Adrenal gland (tissue), 9 donors: ENCODE measurements at regions not wholly inside any gene's neighbourhood (a gene's known extent, or its start where the extent isn't known, plus 50 kb on each side); places are given as distances from the start of the nearest gene placed in this dataset.

Experiments used
- DNase-seq, 7 donors: peaks; one replicate each; pipeline ENCODE4 v3.0.0-alpha.2; 2019 to 2020
- H3K27ac ChIP-seq, 5 donors: fragments of 200-600 bp; sonication (generic) in 4 of 5; 1 replicate in 3 of 5; 2 replicates in 2 of 5; pipeline versions ENCODE4 v1.5.1 to v1.8.0; 2016 to 2020; ENCODE audit warnings: mild to moderate bottlenecking in 1 of 5
- H3K27me3 ChIP-seq: fragments of 200-600 bp; 2 replicates; pipeline ENCODE4 v1.8.0; 2021
- H3K36me3 ChIP-seq, 2 donors: fragments of 200-600 bp; replicated peaks in 1 of 2; 1 replicate in 1 of 2; 2 replicates in 1 of 2; pipeline versions ENCODE4 v1.5.1 to v1.8.0; 2018 to 2022
- H3K4me1 ChIP-seq, 2 donors: fragments of 200-600 bp; replicated peaks in 1 of 2; 1 replicate in 1 of 2; 2 replicates in 1 of 2; pipeline versions ENCODE4 v1.5.1 to v1.8.0; 2018 to 2021
- H3K4me3 ChIP-seq, 4 donors: fragments of 200-600 bp; sonication (generic) in 3 of 4; one replicate each; pipeline ENCODE4 v1.5.1; 2016 to 2018
- H3K9me3 ChIP-seq, 3 donors: fragments of 200-600 bp; sonication (generic) in 1 of 3; replicated peaks in 1 of 3; 1 replicate in 2 of 3; 2 replicates in 1 of 3; pipeline versions ENCODE4 v1.5.1 to v1.8.0; 2016 to 2021
- POLR2A ChIP-seq, 2 donors: fragments of 450-650 bp; IDR thresholded peaks; one replicate each; pipeline ENCODE4 v1.6.1; 2017; ENCODE audit warnings: antibody characterized with exemption in 2 of 2, mild to moderate bottlenecking in 2 of 2, moderate library complexity in 1 of 2
- WGBS, 4 donors: extraction: QIAGEN DNeasy Blood & Tissue Kit in 2 of 4; methylation state at CpG; one replicate each; pipeline versions ENCODE4 v1.1.5 to v1.1.7; 2013 to 2017; 5-methylcytosine and 5-hydroxymethylcytosine counted together
- intact Hi-C, 2 donors: fragments of 100-400 bp; cut with DNase I; formaldehyde crosslinking; loops; one replicate each; pipeline versions ENCODE4 v1.14.1 to v1.15.0; 2022 to 2023
- TF ChIP-seq, protein P1 (sequence below), 6 experiments: fragments of 450-650 bp in 4 of 6; fragments of 200-600 bp in 2 of 6; sonication (generic) in 1 of 6; IDR thresholded peaks; 1 replicate in 5 of 6; 2 replicates in 1 of 6; pipeline versions ENCODE4 v1.5.1 to v1.8.0; 2016 to 2021; ENCODE audit warnings: antibody characterized with exemption in 6 of 6, mild to moderate bottlenecking in 2 of 6, moderate library complexity in 1 of 6
- donor health status: healthy with polysubstance abuse.
- donor health status: Bipolar disorder and iron deficiency.
- donor health status: DM: yes; HTN: yes; CAD: no.
- donor health status: DM: no; HTN: no; CAD: no.
- donor health status: DM: no; HTN: no; CAD: no.

GRCh38 chr15:69661446-69661845 lies 208.8 kb downstream of the RPLP1 start:
- Histone ChIP-seq H3K4me1 (peaks cover 0 to 5% of the 10 kb centered on the region in 2 donors), H3K27ac (no peak overlapping the region), H3K9me3 (no peaks in the 10 kb centered on the region), H3K36me3 (no peaks in the 10 kb centered on the region), H3K27me3 (peaks cover 4% of the 10 kb centered on the region), H3K4me3 (no peak overlapping the region)
- peak in 1 of 7 donors; percentile 21 for DNase-seq
- WGBS, 4 donors, result 78 to 81% (median 80%) methylated on average over 6 of the region's 6 CpGs
- intact Hi-C loops, result no loop called here
- TF ChIP-seq, protein P1, sequence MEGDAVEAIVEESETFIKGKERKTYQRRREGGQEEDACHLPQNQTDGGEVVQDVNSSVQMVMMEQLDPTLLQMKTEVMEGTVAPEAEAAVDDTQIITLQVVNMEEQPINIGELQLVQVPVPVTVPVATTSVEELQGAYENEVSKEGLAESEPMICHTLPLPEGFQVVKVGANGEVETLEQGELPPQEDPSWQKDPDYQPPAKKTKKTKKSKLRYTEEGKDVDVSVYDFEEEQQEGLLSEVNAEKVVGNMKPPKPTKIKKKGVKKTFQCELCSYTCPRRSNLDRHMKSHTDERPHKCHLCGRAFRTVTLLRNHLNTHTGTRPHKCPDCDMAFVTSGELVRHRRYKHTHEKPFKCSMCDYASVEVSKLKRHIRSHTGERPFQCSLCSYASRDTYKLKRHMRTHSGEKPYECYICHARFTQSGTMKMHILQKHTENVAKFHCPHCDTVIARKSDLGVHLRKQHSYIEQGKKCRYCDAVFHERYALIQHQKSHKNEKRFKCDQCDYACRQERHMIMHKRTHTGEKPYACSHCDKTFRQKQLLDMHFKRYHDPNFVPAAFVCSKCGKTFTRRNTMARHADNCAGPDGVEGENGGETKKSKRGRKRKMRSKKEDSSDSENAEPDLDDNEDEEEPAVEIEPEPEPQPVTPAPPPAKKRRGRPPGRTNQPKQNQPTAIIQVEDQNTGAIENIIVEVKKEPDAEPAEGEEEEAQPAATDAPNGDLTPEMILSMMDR (IDR thresholded peaks at IDR 0.05), result no peak

DNA sequence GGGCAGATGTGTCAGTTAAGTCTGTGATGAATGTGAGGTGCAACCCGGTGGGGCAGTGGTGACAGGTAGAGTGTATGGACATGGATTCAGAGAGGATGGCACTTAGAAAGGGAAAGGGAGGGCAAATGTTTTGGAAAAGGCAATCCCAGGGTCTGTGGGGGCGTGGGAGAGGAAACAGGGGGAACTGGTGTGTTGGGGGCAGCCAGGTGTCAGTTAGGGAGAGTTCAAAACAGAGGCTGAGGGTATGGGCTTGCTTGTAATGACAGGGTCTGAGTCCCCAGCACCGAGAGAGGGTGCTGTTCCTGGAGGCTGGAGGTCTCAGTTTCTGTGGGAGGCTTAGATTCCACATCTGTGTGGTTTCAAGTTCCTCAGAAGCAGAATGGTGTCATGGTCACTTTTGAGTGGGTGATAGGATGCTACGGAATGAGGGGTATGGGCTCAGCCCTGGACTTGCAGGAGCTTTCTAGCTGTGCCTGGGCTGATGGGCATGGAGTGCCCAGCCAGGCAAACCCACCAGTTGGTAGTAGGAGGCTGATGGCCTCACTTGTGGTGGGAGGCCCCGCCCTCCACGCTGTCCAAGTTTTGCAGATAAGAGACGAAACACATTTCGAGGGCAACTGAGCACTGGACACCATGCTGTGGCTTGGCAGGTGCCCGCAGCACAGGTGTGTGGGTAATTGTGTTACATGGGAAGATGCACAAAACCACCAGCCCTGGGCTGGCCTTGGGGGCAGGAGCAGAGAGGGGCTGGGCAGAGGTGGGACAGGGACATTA lies 209.4 kb downstream of the RPLP1 start:
- Histone ChIP-seq H3K4me1 (peaks cover 0 to 5% of the 10 kb centered on the region in 2 donors), H3K27ac (no peak overlapping the region), H3K36me3 (no peaks in the 10 kb centered on the region), H3K4me3 (no peak overlapping the region), H3K9me3 (no peaks in the 10 kb centered on the region), H3K27me3 (peaks cover 4% of the 10 kb centered on the region)
- 68 to 87% (median 81%) methylated on average over 6 to 9 of the region's 9 CpGs for WGBS, 4 donors
- peak in 2 of 7 donors; percentile 12 to 14 for DNase-seq
- intact Hi-C loops, result no loop called here
- TF ChIP-seq POLR2A (IDR thresholded peaks at IDR 0.05), result no peak
- TF ChIP-seq, protein P1 (IDR thresholded peaks at IDR 0.05), result no peak

- intact Hi-C loops, result no loop called here
- TF ChIP-seq, protein P1 (IDR thresholded peaks at IDR 0.05), result no peak
- TF ChIP-seq POLR2A (IDR thresholded peaks at IDR 0.05), result no peak
- no peaks in the 10 kb centered on the region for H3K36me3 ChIP-seq
- peaks cover 4% of the 10 kb centered on the region for H3K27me3 ChIP-seq
- 70 to 83% (median 74%) methylated on average over 3 to 4 of the region's 4 CpGs for WGBS, 4 donors
- H3K9me3 ChIP-seq, result no peaks in the 10 kb centered on the region
- no peak overlapping the region for H3K4me3 ChIP-seq
- H3K27ac ChIP-seq, result no peak overlapping the region
- peak in 1 of 7 donors; percentile 14 for DNase-seq
- peaks cover 0 to 5% of the 10 kb centered on the region in 2 donors for H3K4me1 ChIP-seq
Observed at GRCh38 chr15:69662645-69663000, 210.0 kb downstream of the RPLP1 start.

- no peaks in the 10 kb centered on the region for H3K9me3 ChIP-seq
- TF ChIP-seq POLR2A (IDR thresholded peaks at IDR 0.05), result no peak
- TF ChIP-seq, protein P1 (IDR thresholded peaks at IDR 0.05), result no peak
- H3K4me1 ChIP-seq, result peaks cover 0 to 5% of the 10 kb centered on the region in 2 donors
- H3K4me3 ChIP-seq, result no peak overlapping the region
- intact Hi-C loops, result no loop called here
- no peaks in the 10 kb centered on the region for H3K36me3 ChIP-seq
- H3K27ac ChIP-seq, result no peak overlapping the region
- H3K27me3 ChIP-seq, result peaks cover 4% of the 10 kb centered on the region
- DNase-seq, result peak in 1 of 7 donors; percentile 30
Observed at GRCh38 chr15:69663441-69663840, 210.8 kb downstream of the RPLP1 start.
